Stimulated activated memory B cell treated with anti-CD40 and anti-IgM and Interleukin-4, amounts not matched to agents 10 μg/mL and 1 μg/mL and 100 μg/mL, for 72 hours (primary cell): ENCODE measurements at regions not wholly inside any gene's neighbourhood (a gene's known extent, or its start where the extent isn't known, plus 50 kb on each side); places are given as distances from the start of the nearest gene placed in this dataset.

ENCODE experiments used
- ATAC-seq: fragments of 150-1000 bp; cut with Tn5 transposase; 2 replicates; pipeline ENCODE4 v1.10.0; 2021
- H3K27ac Mint-ChIP-seq: one replicate; pipeline ENCODE4 v1.8.0; 2022; ENCODE audit warnings: mild to moderate bottlenecking, mixed read lengths
- H3K27me3 Mint-ChIP-seq: one replicate; pipeline ENCODE4 v1.8.0; 2022; ENCODE audit warnings: mixed read lengths
- H3K36me3 Mint-ChIP-seq: one replicate; pipeline ENCODE4 v1.8.0; 2022; ENCODE audit warnings: mixed read lengths
- H3K4me1 Mint-ChIP-seq: one replicate; pipeline ENCODE4 v1.8.0; 2022; ENCODE audit warnings: mixed read lengths
- H3K4me3 Mint-ChIP-seq: one replicate; pipeline ENCODE4 v1.8.0; 2022; ENCODE audit warnings: mild to moderate bottlenecking, moderate library complexity, mixed read lengths
- H3K9me3 Mint-ChIP-seq: one replicate; pipeline ENCODE4 v1.8.0; 2022; ENCODE audit warnings: mixed read lengths

DNA sequence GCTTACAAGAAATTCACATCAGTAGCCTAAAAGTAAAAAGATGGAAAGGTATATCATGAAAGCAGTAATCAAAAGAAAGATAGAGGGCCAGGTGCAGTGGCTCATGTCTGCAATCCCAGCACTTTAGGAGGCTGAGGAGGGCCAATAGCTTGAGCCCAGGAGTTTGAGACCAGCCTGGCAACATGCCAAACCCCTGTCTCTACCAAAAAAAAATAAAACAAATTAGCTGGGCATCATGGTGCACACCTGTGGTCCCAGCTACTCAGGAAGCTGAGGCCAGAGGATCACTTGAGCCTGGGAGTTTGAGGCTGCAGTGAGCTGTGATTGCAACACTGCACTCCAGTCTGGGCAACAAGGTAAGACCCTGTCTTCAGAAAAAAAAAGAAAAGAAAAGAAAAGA lies 55.5 kb downstream of the GSPT2 start:
- no peak for ATAC-seq
- no peaks in the 10 kb centered on the region for H3K36me3 Mint-ChIP-seq
- no peak overlapping the region for H3K27ac Mint-ChIP-seq

DNA sequence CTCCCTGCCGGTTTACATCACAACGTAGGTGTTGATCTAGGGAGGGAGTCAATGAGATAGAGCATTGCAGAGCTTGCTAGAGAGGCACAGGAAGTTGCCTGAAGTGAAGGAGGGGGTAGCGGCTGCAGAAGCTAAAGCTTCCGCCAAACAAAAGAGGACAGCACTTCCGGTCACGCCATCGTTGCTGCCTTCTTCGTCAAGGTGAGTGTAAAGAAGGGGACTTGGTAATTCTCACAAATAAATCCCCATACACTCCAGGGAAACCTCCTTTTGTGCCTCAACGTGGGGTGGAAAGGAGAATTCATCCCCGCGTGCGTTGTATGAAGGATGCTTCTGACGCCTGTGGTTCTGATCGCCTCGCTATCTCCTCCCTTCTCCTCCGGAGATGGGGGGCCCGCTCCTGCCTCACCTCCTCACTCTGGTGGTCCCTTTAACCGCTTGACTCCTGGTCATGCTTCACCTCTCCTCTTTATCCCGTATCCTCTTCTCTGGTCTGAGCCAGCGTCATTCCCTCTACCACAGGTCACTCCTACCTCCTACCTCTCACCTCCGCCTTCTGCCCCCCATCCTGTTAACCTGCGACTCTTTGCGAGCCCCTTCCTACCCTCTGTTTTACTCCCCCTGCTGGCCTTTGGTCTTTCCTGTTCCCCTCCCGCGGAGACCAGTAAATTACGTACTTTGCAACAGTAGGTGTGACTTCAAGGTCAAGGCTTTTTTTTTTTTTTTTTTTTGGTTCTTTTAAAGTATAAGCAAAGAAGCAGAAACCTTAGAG lies 59.9 kb downstream of the GSPT2 start:
- Mint-ChIP-seq H3K27ac (peak overlapping the region; percentile 90), H3K27me3 (no peaks in the 10 kb centered on the region), H3K4me1 (peaks cover 9% of the 10 kb centered on the region), H3K9me3 (no peaks in the 10 kb centered on the region), H3K4me3 (peak overlapping the region; percentile 93), H3K36me3 (peaks cover 5% of the 10 kb centered on the region)
- ATAC-seq = peak; percentile 93

More for the DNA sequence above, 55.5 kb downstream of the GSPT2 start:
- H3K27me3 Mint-ChIP-seq = peaks cover 6% of the 10 kb centered on the region
- H3K4me3 Mint-ChIP-seq = no peak overlapping the region
- peaks cover 5% of the 10 kb centered on the region for H3K4me1 Mint-ChIP-seq
- H3K9me3 Mint-ChIP-seq = no peaks in the 10 kb centered on the region

DNA sequence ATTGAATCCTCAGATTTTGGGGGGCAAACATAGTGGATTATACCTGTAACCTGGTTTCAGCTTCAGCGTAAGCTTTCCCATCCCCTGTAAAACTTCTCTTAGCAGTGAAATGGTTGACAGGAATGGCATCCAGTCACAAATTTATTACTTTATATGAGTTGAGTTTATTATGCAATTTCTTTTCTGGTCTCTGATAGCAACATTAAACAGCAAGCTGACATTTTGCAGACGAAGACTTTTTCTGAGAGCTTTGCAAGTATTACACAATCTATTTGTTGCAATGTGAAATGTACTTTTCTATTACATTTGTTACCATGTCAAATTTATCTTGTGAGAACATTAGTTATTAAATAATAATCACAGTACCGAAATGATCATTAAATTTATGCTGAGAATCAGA lies 60.6 kb downstream of the GSPT2 start:
- ATAC-seq = no peak
- H3K4me1 Mint-ChIP-seq = peaks cover 9% of the 10 kb centered on the region
- no peaks in the 10 kb centered on the region for H3K27me3 Mint-ChIP-seq
- H3K9me3 Mint-ChIP-seq = no peaks in the 10 kb centered on the region
- peak overlapping the region; percentile 90 for H3K27ac Mint-ChIP-seq
- H3K4me3 Mint-ChIP-seq = peak overlapping the region; percentile 43
- H3K36me3 Mint-ChIP-seq = peaks cover 5% of the 10 kb centered on the region

DNA sequence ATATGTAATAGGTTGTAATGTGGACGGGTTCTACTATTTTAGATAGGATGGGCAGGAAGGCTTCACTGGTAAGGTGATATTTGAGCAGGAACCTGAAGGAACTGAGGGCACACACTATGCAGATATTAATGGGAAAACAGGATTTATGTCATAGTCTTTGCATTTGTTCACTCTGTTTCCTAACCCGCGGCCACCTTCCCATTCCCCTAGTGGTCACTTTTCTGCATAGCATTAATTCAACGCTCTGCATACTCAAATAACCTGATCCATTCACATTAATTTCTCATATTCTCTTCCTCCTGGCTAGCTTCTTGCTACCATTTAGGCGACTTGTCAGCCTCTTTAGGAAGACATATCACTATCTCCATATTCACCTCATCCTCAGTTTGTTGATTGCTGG lies 61.5 kb downstream of the GSPT2 start:
- no peak for ATAC-seq
- peaks cover 9% of the 10 kb centered on the region for H3K4me1 Mint-ChIP-seq
- H3K4me3 Mint-ChIP-seq = no peak overlapping the region
- H3K9me3 Mint-ChIP-seq = no peaks in the 10 kb centered on the region
- no peaks in the 10 kb centered on the region for H3K27me3 Mint-ChIP-seq
- no peak overlapping the region for H3K27ac Mint-ChIP-seq
- peaks cover 5% of the 10 kb centered on the region for H3K36me3 Mint-ChIP-seq

DNA sequence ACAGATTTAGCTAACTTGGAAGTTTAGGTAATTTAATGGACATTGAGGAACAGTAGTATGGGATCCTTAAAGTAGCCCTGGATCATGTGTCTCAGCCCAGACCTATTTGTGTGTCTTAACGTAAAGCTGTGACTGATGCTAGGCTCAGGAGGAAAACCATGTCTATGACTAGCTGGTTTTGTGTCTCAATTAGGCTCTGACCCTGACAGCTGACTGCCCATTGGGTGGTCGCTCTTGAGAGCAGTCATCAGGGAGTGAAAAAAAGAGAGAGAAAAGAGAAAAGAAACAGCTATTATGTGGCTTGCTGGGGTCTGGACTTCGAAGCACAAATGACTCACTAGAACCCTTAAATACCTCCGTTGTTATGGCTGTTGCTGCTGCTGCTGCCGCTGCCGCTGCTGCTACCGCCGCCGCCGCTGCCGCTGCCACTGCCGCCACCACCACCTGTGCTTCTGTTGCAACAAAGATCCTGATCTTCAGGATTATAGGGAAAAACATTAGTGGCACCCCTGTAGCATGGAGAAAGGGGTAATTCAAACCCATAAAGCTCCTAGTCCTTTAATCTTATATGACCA lies 70.7 kb downstream of the GSPT2 start:
- peaks cover 15% of the 10 kb centered on the region for H3K4me1 Mint-ChIP-seq
- peaks cover 34% of the 10 kb centered on the region for H3K36me3 Mint-ChIP-seq
- no peak overlapping the region for H3K27ac Mint-ChIP-seq
- H3K4me3 Mint-ChIP-seq = no peak overlapping the region
- ATAC-seq = no peak
- no peaks in the 10 kb centered on the region for H3K27me3 Mint-ChIP-seq
- no peaks in the 10 kb centered on the region for H3K9me3 Mint-ChIP-seq

DNA sequence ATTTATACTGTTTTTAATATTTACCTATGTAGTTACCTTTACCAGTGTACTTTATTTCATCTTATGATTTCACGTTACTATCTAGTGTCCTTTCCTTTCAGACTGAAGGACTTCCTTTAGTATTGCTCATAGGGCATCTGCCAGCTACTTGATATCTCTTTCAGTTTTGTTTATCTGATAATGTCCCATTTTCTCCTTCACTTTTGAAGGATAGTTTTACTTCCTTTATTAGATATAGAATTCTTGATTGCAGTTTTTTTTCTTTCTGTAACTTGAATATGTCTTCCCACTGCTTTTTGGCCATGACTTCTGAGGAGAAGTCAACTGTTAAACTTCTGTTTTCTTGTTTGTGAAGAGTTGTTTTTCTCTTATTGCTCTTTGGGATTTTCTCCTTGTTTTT lies 69.4 kb upstream of the MAGED1 start:
- Mint-ChIP-seq H3K4me3 (no peak overlapping the region), H3K9me3 (no peaks in the 10 kb centered on the region), H3K36me3 (peaks cover 30% of the 10 kb centered on the region), H3K4me1 (peaks cover 40% of the 10 kb centered on the region), H3K27me3 (no peaks in the 10 kb centered on the region), H3K27ac (no peak overlapping the region)
- no peak for ATAC-seq

- Mint-ChIP-seq H3K9me3 (no peaks in the 10 kb centered on the region), H3K27ac (no peak overlapping the region), H3K36me3 (peaks cover 35% of the 10 kb centered on the region), H3K4me3 (no peak overlapping the region), H3K27me3 (no peaks in the 10 kb centered on the region), H3K4me1 (peaks cover 40% of the 10 kb centered on the region)
- ATAC-seq = no peak
These were observed 68.0 kb upstream of the MAGED1 start for GRCh38 chrX:51825436-51825835.

GRCh38 chrX:51834076-51834475 lies 59.3 kb upstream of the MAGED1 start:
- Mint-ChIP-seq H3K27me3 (no peaks in the 10 kb centered on the region), H3K27ac (no peak overlapping the region), H3K36me3 (peaks cover 27% of the 10 kb centered on the region), H3K9me3 (no peaks in the 10 kb centered on the region), H3K4me1 (peaks cover 6% of the 10 kb centered on the region), H3K4me3 (no peak overlapping the region)
- ATAC-seq = no peak

DNA sequence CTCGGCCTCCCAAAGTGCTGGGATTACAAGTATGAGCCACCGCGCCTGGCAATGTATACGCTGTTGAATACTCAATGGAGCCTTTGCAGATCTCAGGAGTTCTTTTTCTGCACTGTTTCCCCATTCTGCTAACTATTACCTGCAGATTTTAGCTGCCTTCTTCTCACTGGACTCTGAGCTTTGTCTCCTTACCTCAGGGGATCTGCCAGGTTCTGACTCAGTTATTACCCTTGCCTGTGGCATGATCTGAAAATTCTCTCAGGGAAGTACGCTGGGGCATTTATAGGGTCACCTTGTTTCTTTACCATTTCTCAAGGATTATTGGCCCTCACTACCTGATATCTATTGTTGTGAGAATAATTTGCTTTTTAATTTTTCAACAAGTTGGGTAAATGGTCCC lies 56.6 kb upstream of the MAGED1 start:
- no peaks in the 10 kb centered on the region for H3K9me3 Mint-ChIP-seq
- no peak for ATAC-seq
- H3K36me3 Mint-ChIP-seq = peaks cover 20% of the 10 kb centered on the region
- peaks cover 6% of the 10 kb centered on the region for H3K4me1 Mint-ChIP-seq
- no peak overlapping the region for H3K4me3 Mint-ChIP-seq
- no peak overlapping the region for H3K27ac Mint-ChIP-seq
- H3K27me3 Mint-ChIP-seq = no peaks in the 10 kb centered on the region

DNA sequence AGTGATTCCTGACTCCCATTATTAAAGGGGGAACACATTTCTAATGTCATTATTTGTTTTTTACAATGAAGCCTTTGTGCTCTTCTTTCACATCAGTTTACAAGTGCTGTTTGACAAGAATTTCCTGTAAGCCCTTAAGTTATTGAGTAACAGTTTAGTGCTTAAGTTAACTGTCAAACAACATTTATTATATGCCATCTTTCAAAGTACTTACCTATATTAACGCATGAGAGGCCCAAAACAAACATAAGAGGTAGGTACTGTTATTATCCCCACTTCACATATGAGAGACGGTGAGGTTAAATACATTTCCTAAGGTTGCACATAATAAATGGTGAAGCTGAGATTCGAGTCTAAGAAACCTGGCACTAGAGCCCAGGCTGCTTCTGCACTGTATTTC lies 56.0 kb upstream of the MAGED1 start:
- ATAC-seq = no peak
- no peaks in the 10 kb centered on the region for H3K27me3 Mint-ChIP-seq
- no peaks in the 10 kb centered on the region for H3K9me3 Mint-ChIP-seq
- H3K27ac Mint-ChIP-seq = no peak overlapping the region
- peaks cover 15% of the 10 kb centered on the region for H3K36me3 Mint-ChIP-seq
- H3K4me3 Mint-ChIP-seq = no peak overlapping the region
- H3K4me1 Mint-ChIP-seq = peaks cover 2% of the 10 kb centered on the region

DNA sequence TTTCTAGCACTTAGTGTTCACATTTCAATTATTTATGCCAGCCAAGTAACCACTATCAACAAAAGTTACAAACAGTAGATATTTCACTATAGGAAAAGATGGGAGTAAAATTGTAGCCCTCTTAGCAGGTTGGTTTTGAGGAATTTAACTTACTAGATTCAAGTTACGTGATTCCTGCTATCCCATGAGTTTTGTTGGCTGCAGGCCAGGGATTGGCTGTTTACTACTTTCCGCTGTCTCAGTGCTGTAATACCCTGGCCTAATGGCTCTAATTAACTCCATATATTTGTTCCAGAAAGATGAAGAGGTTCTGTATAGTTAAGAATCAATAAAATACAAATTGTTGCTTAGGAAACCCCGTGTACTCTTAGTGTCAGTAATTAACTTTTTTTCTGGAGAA lies 55.5 kb upstream of the MAGED1 start:
- H3K4me3 Mint-ChIP-seq = no peak overlapping the region
- H3K27ac Mint-ChIP-seq = no peak overlapping the region
- no peak for ATAC-seq
- H3K27me3 Mint-ChIP-seq = no peaks in the 10 kb centered on the region
- H3K9me3 Mint-ChIP-seq = no peaks in the 10 kb centered on the region
- peaks cover 12% of the 10 kb centered on the region for H3K36me3 Mint-ChIP-seq
- no peaks in the 10 kb centered on the region for H3K4me1 Mint-ChIP-seq
